MCF 10A (cell line): ENCODE measurements at regions not wholly inside any gene's neighbourhood (a gene's known extent, or its start where the extent isn't known, plus 50 kb on each side); places are given as distances from the start of the nearest gene placed in this dataset.

Experiments used
- BruUV-seq: library from RNA; stranded (reverse); fragments of 400-500 nt; replicated peaks from 2 replicates; lab custom pipeline; 2021; lab: Mats Ljungman, UMichigan
- CTCF ChIA-PET: fragments of 300-600 bp; sonication (Branson Sonifier 250); formaldehyde crosslinking; extraction: SDS; loops from one replicate; lab custom pipeline; 2021; ENCODE audit warnings: antibody characterized with exemption, inconsistent platforms; lab: Yijun Ruan, JAX
- POLR2A ChIA-PET: fragments of 300-600, 350-650 bp; sonication (Branson Sonifier 250); formaldehyde crosslinking; extraction: SDS; loops from one replicate; lab custom pipeline; 2020; ENCODE audit warnings: antibody characterized with exemption, inconsistent platforms; lab: Yijun Ruan, JAX
- DNase-seq: peaks from one replicate; pipeline ENCODE4 v3.0.0-alpha.2; 2018; ENCODE audit not compliant: unreplicated experiment
- H3K27ac Mint-ChIP-seq: one replicate; pipeline ENCODE4 v1.8.0; 2022; ENCODE audit warnings: mild to moderate bottlenecking, low read depth, mixed read lengths; ENCODE audit not compliant: unreplicated experiment
- H3K27me3 Mint-ChIP-seq: one replicate; pipeline ENCODE4 v1.8.0; 2022; ENCODE audit warnings: mixed read lengths; ENCODE audit not compliant: insufficient read depth, unreplicated experiment
- H3K36me3 Mint-ChIP-seq: one replicate; pipeline ENCODE4 v1.8.0; 2022; ENCODE audit warnings: mild to moderate bottlenecking, moderate library complexity, mixed read lengths; ENCODE audit not compliant: insufficient read depth, unreplicated experiment
- H3K4me1 Mint-ChIP-seq: one replicate; pipeline ENCODE4 v1.8.0; 2022; ENCODE audit warnings: mixed read lengths; ENCODE audit not compliant: insufficient read depth, unreplicated experiment
- H3K4me3 Mint-ChIP-seq: one replicate; pipeline ENCODE4 v1.8.0; 2022; ENCODE audit warnings: mild to moderate bottlenecking, moderate library complexity, mixed read lengths; ENCODE audit not compliant: unreplicated experiment
- H3K9me3 Mint-ChIP-seq: one replicate; pipeline ENCODE4 v1.8.0; 2022; ENCODE audit warnings: mixed read lengths; ENCODE audit not compliant: unreplicated experiment
- CTCF ChIP-seq: fragments of 200-600 bp; IDR thresholded peaks from one replicate; pipeline ENCODE4 v1.8.0; 2022; ENCODE audit warnings: antibody characterized with exemption, mild to moderate bottlenecking; ENCODE audit not compliant: unreplicated experiment
- intact Hi-C: fragments of 100-400 bp; cut with micrococcal nuclease; formaldehyde crosslinking; loops from 2 replicates; pipeline ENCODE4 v1.14.1; 2022

- ChIA-PET CTCF (no interaction called here), POLR2A (no interaction called here)
- no peak for TF ChIP-seq CTCF
- no peak for DNase-seq
- intact Hi-C loops: no loop called here
- Mint-ChIP-seq H3K27ac (no peak overlapping the region), H3K9me3 (peaks cover 11% of the 10 kb centered on the region), H3K36me3 (no peaks in the 10 kb centered on the region), H3K4me3 (no peak overlapping the region), H3K4me1 (no peaks in the 10 kb centered on the region), H3K27me3 (no peaks in the 10 kb centered on the region)
- no TSS peak for BruUV-seq
Measured at GRCh38 chr11:71366076-71366475, 82.1 kb downstream of the DHCR7 start.

GRCh38 chr11:71365626-71366025, 82.6 kb downstream of the DHCR7 start:
- Mint-ChIP-seq H3K27me3 (no peaks in the 10 kb centered on the region), H3K36me3 (no peaks in the 10 kb centered on the region), H3K4me1 (no peaks in the 10 kb centered on the region), H3K27ac (no peak overlapping the region), H3K9me3 (peaks cover 11% of the 10 kb centered on the region), H3K4me3 (no peak overlapping the region)
- TF ChIP-seq CTCF: no peak
- BruUV-seq: no TSS peak
- intact Hi-C loops: no loop called here
- ChIA-PET CTCF (no interaction called here), POLR2A (no interaction called here)
- DNase-seq: no peak

DNA sequence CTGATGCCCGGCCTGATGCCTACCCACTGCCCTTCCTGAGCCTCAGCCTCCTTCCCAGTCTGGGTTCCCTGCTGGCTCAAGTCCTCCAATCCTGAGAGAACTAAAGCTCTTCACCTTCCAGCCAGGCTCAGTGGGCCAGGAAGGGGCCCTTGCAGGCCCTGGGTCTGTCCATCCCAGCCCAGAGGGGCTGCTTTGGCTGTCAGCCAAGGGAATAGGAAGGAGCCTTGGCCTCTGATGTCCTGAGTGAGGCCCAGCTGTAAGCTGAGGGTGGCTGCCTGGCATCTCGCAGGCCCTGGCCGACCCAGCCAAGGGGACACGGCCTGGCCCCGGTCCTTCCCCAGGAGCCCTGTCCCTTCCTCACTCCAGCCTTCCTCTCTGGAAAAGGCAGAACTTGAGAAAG, 83.4 kb downstream of the DHCR7 start:
- BruUV-seq: no TSS peak
- CTCF ChIA-PET: interaction anchor here (0.5 kb wide), 1 partner anchor 1806 kb away, joined by 3 read pairs; no protein-coding TSS in a partner anchor
- no peak overlapping the region for H3K4me3 Mint-ChIP-seq
- DNase-seq: no peak
- H3K27ac Mint-ChIP-seq: no peak overlapping the region
- POLR2A ChIA-PET: interaction anchor here (0.5 kb wide), 1 partner anchor 66 kb away, joined by 3 read pairs; no protein-coding TSS in a partner anchor
- peaks cover 11% of the 10 kb centered on the region for H3K9me3 Mint-ChIP-seq
- no peaks in the 10 kb centered on the region for H3K4me1 Mint-ChIP-seq
- H3K36me3 Mint-ChIP-seq: no peaks in the 10 kb centered on the region
- no peak for TF ChIP-seq CTCF
- no peaks in the 10 kb centered on the region for H3K27me3 Mint-ChIP-seq
- intact Hi-C loops: no loop called here

DNA sequence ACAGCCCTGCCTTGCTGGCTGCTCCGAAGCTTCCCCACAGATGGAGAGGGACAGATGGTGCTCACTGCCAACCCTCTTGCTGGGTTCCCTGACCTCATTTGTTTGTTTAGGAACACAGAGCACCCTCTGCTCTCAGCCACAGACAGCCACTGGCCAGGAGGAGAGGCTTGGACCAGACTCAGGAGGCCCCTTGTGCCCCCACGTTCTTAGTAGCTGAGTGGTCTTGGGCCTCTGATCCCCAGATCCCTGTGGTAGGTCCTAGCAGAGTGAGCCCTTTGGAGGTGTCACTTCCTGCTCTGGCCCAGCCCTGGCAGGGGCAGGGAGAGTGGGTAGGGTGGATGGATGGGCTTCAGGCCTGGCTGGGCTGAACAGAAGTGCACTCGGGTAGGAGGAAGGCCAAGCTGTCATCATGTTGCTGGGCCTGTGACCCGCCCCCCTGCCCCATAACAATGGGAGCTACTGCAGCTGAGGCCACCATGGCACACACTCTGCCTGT, 84.0 kb downstream of the DHCR7 start:
- Mint-ChIP-seq H3K4me1 (no peaks in the 10 kb centered on the region), H3K9me3 (peaks cover 15% of the 10 kb centered on the region), H3K27ac (no peak overlapping the region), H3K4me3 (no peak overlapping the region), H3K36me3 (no peaks in the 10 kb centered on the region), H3K27me3 (no peaks in the 10 kb centered on the region)
- no peak for DNase-seq
- intact Hi-C loops: no loop called here
- no TSS peak for BruUV-seq
- ChIA-PET CTCF (interaction anchor here (0.9 kb wide), 1 partner anchor 244 kb away, joined by 3 read pairs; no protein-coding TSS in a partner anchor), POLR2A (interaction anchor here (0.5 kb wide), 1 partner anchor 66 kb away, joined by 3 read pairs; no protein-coding TSS in a partner anchor)
- TF ChIP-seq CTCF: no peak
